SK-N-SH (cell line): ENCODE measurements at regions not wholly inside any gene's neighbourhood (a gene's known extent, or its start where the extent isn't known, plus 50 kb on each side); places are given as distances from the start of the nearest gene placed in this dataset.

Experiments
- CTCF ChIA-PET: fragments of 300-600, 350-600 bp; formaldehyde crosslinking; extraction: SDS; loops from one replicate; lab custom pipeline; 2021; lab: Yijun Ruan, JAX
- POLR2A ChIA-PET: fragments of 350-600 bp; sonication (Branson Sonifier 250); formaldehyde crosslinking; extraction: SDS; loops from one replicate; lab custom pipeline; 2020; ENCODE audit warnings: antibody characterized with exemption, inconsistent platforms; lab: Yijun Ruan, JAX
- DNase-seq: peaks from one replicate; pipeline ENCODE4 v3.0.0; 2012
- H2AFZ ChIP-seq: fragments of 200-600 bp; sonication (generic); 2 replicates; pipeline ENCODE4 v1.8.1; 2016; ENCODE audit warnings: antibody characterized with exemption, mild to moderate bottlenecking, low read depth
- H3F3A ChIP-seq: fragments of 200-600 bp; sonication (generic); replicated peaks from 2 replicates; pipeline ENCODE3; 2016; ENCODE audit warnings: antibody characterized with exemption, mild to moderate bottlenecking; ENCODE audit not compliant: insufficient read depth
- H3K27ac ChIP-seq, 2 experiments: fragments of 200-500 bp in 1 of 2; fragments of 200-600 bp in 1 of 2; sonication (Bioruptor generic) in 1 of 2; sonication (generic), shearing (Covaris generic) in 1 of 2; 2 replicates each; pipeline versions ENCODE4 v1.5.1 to v1.6.1; 2014 to 2016; ENCODE audit warnings: low read depth in 2 of 2, inconsistent platforms in 1 of 2, low read length in 1 of 2, mild to moderate bottlenecking in 1 of 2, mixed read lengths in 1 of 2
- H3K27me3 ChIP-seq: fragments of 200-600 bp; sonication (generic), shearing (Covaris generic); 2 replicates; pipeline ENCODE4 v1.6.1; 2016; ENCODE audit warnings: mixed run types; ENCODE audit not compliant: insufficient read depth
- H3K36me3 ChIP-seq, 2 experiments: fragments of 200-500 bp in 1 of 2; fragments of 200-600 bp in 1 of 2; sonication (Bioruptor generic) in 1 of 2; sonication (generic) in 1 of 2; replicated peaks in 1 of 2; 2 replicates each; pipeline versions ENCODE3 to v1.5.1; 2014 to 2016; ENCODE audit warnings: low read length in 1 of 2, mild to moderate bottlenecking in 1 of 2; ENCODE audit not compliant: insufficient read depth in 2 of 2, control insufficient read depth in 1 of 2
- H3K4me1 ChIP-seq, 2 experiments: fragments of 200-500 bp in 1 of 2; fragments of 200-600 bp in 1 of 2; sonication (Bioruptor generic) in 1 of 2; sonication (generic), shearing (Covaris generic) in 1 of 2; 2 replicates each; pipeline versions ENCODE4 v1.5.1 to v1.6.1; 2014 to 2016; ENCODE audit warnings: low read depth in 1 of 2, low read length in 1 of 2, mixed run types in 1 of 2; ENCODE audit not compliant: insufficient read depth in 2 of 2, control insufficient read depth in 1 of 2
- H3K4me2 ChIP-seq: fragments of 200-600 bp; sonication (generic), shearing (Covaris generic); 2 replicates; pipeline ENCODE4 v1.6.1; 2017; ENCODE audit warnings: mixed run types
- H3K4me3 ChIP-seq, 2 experiments: fragments of 200-500 bp in 1 of 2; fragments of 200-600 bp in 1 of 2; sonication (Bioruptor generic) in 1 of 2; sonication (generic), shearing (Covaris generic) in 1 of 2; 2 replicates each; pipeline versions ENCODE4 v1.5.1 to v1.8.1; 2014 to 2016; ENCODE audit warnings: low read depth in 2 of 2, inconsistent platforms in 1 of 2, low read length in 1 of 2, mild to moderate bottlenecking in 1 of 2, mixed read lengths in 1 of 2, moderate library complexity in 1 of 2
- H3K79me2 ChIP-seq: fragments of 200-600 bp; sonication (generic); 2 replicates; pipeline ENCODE4 v1.8.1; 2017; ENCODE audit warnings: mild to moderate bottlenecking; ENCODE audit not compliant: insufficient read depth
- H3K9ac ChIP-seq: fragments of 200-600 bp; sonication (generic); 2 replicates; pipeline ENCODE4 v1.6.1; 2017; ENCODE audit warnings: mixed run types
- H3K9me2 ChIP-seq: fragments of 200-600 bp; sonication (generic); 2 replicates; pipeline ENCODE4 v1.6.1; 2017; ENCODE audit warnings: mixed run types
- H3K9me3 ChIP-seq: fragments of 200-600 bp; sonication (generic); 2 replicates; pipeline ENCODE4 v1.6.1; 2017; ENCODE audit warnings: mixed run types, mild to moderate bottlenecking, moderate library complexity
- H4K20me1 ChIP-seq: fragments of 200-600 bp; sonication (generic); 2 replicates; pipeline ENCODE4 v1.6.1; 2017; ENCODE audit warnings: mild to moderate bottlenecking, mixed run types; ENCODE audit not compliant: insufficient read depth
- CHD2 ChIP-seq: fragments of 150-350 bp; IDR thresholded peaks from 2 replicates; pipeline ENCODE4 v1.6.1; 2018; ENCODE audit warnings: low read length; ENCODE audit not compliant: partially characterized antibody
- ELF1 ChIP-seq: IDR thresholded peaks from 2 replicates; pipeline ENCODE4 v1.4.0; 2012
- EP300 ChIP-seq, 2 experiments: IDR thresholded peaks; 2 replicates each; pipeline versions ENCODE4 v1.4.0 to v1.6.1; 2012; ENCODE audit warnings: borderline replicate concordance in 1 of 2, low read depth in 1 of 2, low read length in 1 of 2
- EZH2phosphoT487 ChIP-seq: fragments of 200-600 bp; sonication (generic); IDR thresholded peaks from 2 replicates; pipeline ENCODE4 v1.6.1; 2017; ENCODE audit warnings: low read depth, mixed run types, mild to moderate bottlenecking, antibody characterized with exemption, moderate library complexity, borderline replicate concordance
- FOSL2 ChIP-seq: IDR thresholded peaks from 2 replicates; pipeline ENCODE4 v1.4.0; 2012; ENCODE audit warnings: low read depth, mild to moderate bottlenecking, moderate library complexity, borderline replicate concordance
- MEF2A ChIP-seq: IDR thresholded peaks from 2 replicates; pipeline ENCODE4 v1.4.0; 2012; ENCODE audit warnings: low read depth, borderline replicate concordance
- NRF1 ChIP-seq: IDR thresholded peaks from 2 replicates; pipeline ENCODE4 v1.6.1; 2012; ENCODE audit warnings: low read depth, mild to moderate bottlenecking, low read length
- POLR2AphosphoS5 ChIP-seq: IDR thresholded peaks from 2 replicates; pipeline ENCODE4 v1.6.1; 2012; ENCODE audit warnings: low read depth, low read length
- RAD21 ChIP-seq: IDR thresholded peaks from 2 replicates; pipeline ENCODE4 v1.6.1; 2012; ENCODE audit warnings: mild to moderate bottlenecking, low read length
- SIN3A ChIP-seq: IDR thresholded peaks from 2 replicates; pipeline ENCODE4 v1.6.1; 2012; ENCODE audit warnings: low read depth, mild to moderate bottlenecking, low read length, moderate library complexity, borderline replicate concordance
- SMC3 ChIP-seq: IDR thresholded peaks from 2 replicates; pipeline ENCODE4 v1.6.1; 2012; ENCODE audit warnings: low read depth, low read length, improper control_type of control experiment
- TAF1 ChIP-seq: IDR thresholded peaks from 2 replicates; pipeline ENCODE4 v1.6.1; 2012; ENCODE audit warnings: low read depth, mild to moderate bottlenecking, low read length, moderate library complexity, borderline replicate concordance
- TCF12 ChIP-seq: IDR thresholded peaks from 2 replicates; pipeline ENCODE4 v1.4.0; 2012
- TEAD4 ChIP-seq: IDR thresholded peaks from 2 replicates; pipeline ENCODE4 v1.4.0; 2012; ENCODE audit warnings: mild to moderate bottlenecking, borderline replicate concordance; ENCODE audit not compliant: insufficient read depth
- YY1 ChIP-seq: IDR thresholded peaks from 2 replicates; pipeline ENCODE4 v1.4.0; 2012; ENCODE audit warnings: low read depth, mild to moderate bottlenecking
- WGBS: methylation state at CpG from one replicate; pipeline ENCODE4 v1.1.6; 2017; ENCODE audit warnings: low lambda C conversion rate; 5-methylcytosine and 5-hydroxymethylcytosine counted together
- TF ChIP-seq, protein P1 (sequence below): IDR thresholded peaks from 2 replicates; pipeline ENCODE4 v1.4.0; 2012; ENCODE audit warnings: low read depth
- TF ChIP-seq, protein P2 (sequence below): fragments of 150-350 bp; IDR thresholded peaks from 2 replicates; pipeline ENCODE4 v1.6.1; 2017; ENCODE audit warnings: antibody characterized with exemption, low read length, low read depth, borderline replicate concordance
- TF ChIP-seq, protein P3 (sequence below): IDR thresholded peaks from 2 replicates; pipeline ENCODE4; 2012
- TF ChIP-seq, protein P4 (sequence below): fragments of 200-600 bp; sonication (generic); IDR thresholded peaks from 2 replicates; pipeline ENCODE4 v1.6.1; 2017; ENCODE audit warnings: antibody characterized with exemption, mild to moderate bottlenecking, moderate library complexity

DNA sequence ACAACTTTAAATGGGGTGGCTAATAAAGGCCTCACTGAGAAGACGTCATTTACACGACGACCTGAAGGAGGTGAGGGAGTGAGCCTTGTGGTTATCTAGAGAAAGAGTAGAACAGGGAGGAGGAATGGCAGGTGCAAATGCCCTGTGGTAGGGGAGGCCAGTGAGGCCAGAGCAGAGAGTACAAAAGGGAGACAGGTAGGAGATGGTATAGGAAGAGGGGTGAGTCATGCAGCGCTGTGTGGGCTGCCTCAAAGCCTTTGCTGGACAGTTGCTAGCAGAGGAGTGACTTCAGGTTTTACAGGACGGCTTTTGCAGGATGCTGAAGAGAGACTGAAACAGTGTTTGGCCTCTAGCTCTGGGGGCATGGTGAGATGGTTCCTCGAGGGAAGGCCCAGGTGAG, 116.0 kb downstream of the IER5 start:
- ChIA-PET CTCF (interaction anchor here (3.4 to 6.1 kb wide), 2 partner anchors 16 to 220 kb away, joined by 13 to 38 read pairs; no protein-coding TSS in a partner anchor), POLR2A (no interaction called here)
- no peaks in the 10 kb centered on the region for H3F3A ChIP-seq
- H3K9me2 ChIP-seq = no peaks in the 10 kb centered on the region
- no peak overlapping the region for H2AFZ ChIP-seq
- no peaks in the 10 kb centered on the region for H4K20me1 ChIP-seq
- H3K79me2 ChIP-seq = no peaks in the 10 kb centered on the region
- no peak overlapping the region for H3K4me2 ChIP-seq
- H3K9ac ChIP-seq = no peak overlapping the region
- no peak for DNase-seq
- no peak overlapping the region for H3K4me3 ChIP-seq
- no peaks in the 10 kb centered on the region for H3K4me1 ChIP-seq
- WGBS = 45% methylated on average over 6 of the region's 6 CpGs
- H3K27ac ChIP-seq = no peak overlapping the region
- H3K36me3 ChIP-seq = no peaks in the 10 kb centered on the region
- TF ChIP-seq MEF2A = no peak
- TF ChIP-seq EP300 (IDR thresholded peaks at IDR 0.05; ENCODE audit: borderline replicate concordance in 1 of 2, low read depth in 1 of 2, low read length in 1 of 2) = no peak
- no peak for TF ChIP-seq SMC3
- no peak for TF ChIP-seq TCF12
- no peak for TF ChIP-seq RAD21
- TF ChIP-seq, protein P1, sequence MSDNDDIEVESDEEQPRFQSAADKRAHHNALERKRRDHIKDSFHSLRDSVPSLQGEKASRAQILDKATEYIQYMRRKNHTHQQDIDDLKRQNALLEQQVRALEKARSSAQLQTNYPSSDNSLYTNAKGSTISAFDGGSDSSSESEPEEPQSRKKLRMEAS = no peak
- no peaks in the 10 kb centered on the region for H3K9me3 ChIP-seq
- H3K27me3 ChIP-seq = peaks cover 17% of the 10 kb centered on the region; the same call in 1 of the 2 replicates

DNA sequence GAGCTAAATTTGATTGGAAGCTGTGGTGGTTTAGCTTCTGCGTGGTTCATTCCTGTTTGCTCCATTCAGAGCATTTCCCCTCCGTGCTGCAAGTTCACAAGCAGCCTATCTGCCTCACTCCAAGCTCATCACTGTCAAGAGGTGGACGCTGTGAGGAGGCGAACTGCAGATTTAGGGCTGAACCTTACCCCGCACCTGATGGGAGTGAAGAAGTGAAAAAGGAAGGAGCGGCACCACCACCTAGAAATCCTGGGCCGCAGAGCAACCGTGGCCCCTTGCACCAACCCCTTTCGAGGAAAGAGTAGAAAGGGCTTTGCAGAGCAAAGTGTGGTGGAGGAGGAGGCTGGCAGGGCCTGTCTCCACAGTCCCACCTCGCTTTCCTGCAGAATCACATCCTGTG, 117.4 kb downstream of the IER5 start:
- Histone ChIP-seq H3K36me3 (no peaks in the 10 kb centered on the region), H4K20me1 (no peaks in the 10 kb centered on the region), H3K9me3 (no peaks in the 10 kb centered on the region), H3K9ac (no peak overlapping the region), H3K27me3 (peaks cover 17% of the 10 kb centered on the region; the same call in 1 of the 2 replicates), H3K4me1 (no peaks in the 10 kb centered on the region), H3F3A (no peaks in the 10 kb centered on the region), H2AFZ (no peak overlapping the region), H3K79me2 (no peaks in the 10 kb centered on the region), H3K9me2 (no peaks in the 10 kb centered on the region), H3K4me2 (no peak overlapping the region), H3K27ac (no peak overlapping the region), H3K4me3 (no peak overlapping the region)
- WGBS = 59% methylated on average over 10 of the region's 10 CpGs
- ChIA-PET CTCF (interaction anchor here (6.1 kb wide), 1 partner anchor 17 kb away, joined by 38 read pairs; no protein-coding TSS in a partner anchor), POLR2A (no interaction called here)
- DNase-seq = no peak
- TF ChIP-seq, protein P2, sequence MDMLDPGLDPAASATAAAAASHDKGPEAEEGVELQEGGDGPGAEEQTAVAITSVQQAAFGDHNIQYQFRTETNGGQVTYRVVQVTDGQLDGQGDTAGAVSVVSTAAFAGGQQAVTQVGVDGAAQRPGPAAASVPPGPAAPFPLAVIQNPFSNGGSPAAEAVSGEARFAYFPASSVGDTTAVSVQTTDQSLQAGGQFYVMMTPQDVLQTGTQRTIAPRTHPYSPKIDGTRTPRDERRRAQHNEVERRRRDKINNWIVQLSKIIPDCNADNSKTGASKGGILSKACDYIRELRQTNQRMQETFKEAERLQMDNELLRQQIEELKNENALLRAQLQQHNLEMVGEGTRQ = no peak
- TF ChIP-seq SIN3A = no peak
- no peak for TF ChIP-seq EZH2phosphoT487
- TF ChIP-seq SMC3 = no peak
- no peak for TF ChIP-seq MEF2A
- TF ChIP-seq, protein P3, sequence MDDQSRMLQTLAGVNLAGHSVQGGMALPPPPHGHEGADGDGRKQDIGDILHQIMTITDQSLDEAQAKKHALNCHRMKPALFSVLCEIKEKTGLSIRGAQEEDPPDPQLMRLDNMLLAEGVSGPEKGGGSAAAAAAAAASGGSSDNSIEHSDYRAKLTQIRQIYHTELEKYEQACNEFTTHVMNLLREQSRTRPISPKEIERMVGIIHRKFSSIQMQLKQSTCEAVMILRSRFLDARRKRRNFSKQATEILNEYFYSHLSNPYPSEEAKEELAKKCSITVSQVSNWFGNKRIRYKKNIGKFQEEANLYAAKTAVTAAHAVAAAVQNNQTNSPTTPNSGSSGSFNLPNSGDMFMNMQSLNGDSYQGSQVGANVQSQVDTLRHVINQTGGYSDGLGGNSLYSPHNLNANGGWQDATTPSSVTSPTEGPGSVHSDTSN = no peak
- no peak for TF ChIP-seq TEAD4
- TF ChIP-seq TAF1 = no peak
- TF ChIP-seq NRF1 = no peak
- TF ChIP-seq, protein P1 = no peak
- TF ChIP-seq TCF12 = no peak
- TF ChIP-seq, protein P4, sequence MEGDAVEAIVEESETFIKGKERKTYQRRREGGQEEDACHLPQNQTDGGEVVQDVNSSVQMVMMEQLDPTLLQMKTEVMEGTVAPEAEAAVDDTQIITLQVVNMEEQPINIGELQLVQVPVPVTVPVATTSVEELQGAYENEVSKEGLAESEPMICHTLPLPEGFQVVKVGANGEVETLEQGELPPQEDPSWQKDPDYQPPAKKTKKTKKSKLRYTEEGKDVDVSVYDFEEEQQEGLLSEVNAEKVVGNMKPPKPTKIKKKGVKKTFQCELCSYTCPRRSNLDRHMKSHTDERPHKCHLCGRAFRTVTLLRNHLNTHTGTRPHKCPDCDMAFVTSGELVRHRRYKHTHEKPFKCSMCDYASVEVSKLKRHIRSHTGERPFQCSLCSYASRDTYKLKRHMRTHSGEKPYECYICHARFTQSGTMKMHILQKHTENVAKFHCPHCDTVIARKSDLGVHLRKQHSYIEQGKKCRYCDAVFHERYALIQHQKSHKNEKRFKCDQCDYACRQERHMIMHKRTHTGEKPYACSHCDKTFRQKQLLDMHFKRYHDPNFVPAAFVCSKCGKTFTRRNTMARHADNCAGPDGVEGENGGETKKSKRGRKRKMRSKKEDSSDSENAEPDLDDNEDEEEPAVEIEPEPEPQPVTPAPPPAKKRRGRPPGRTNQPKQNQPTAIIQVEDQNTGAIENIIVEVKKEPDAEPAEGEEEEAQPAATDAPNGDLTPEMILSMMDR = no peak
- no peak for TF ChIP-seq ELF1
- TF ChIP-seq FOSL2 = no peak
- no peak for TF ChIP-seq YY1
- no peak for TF ChIP-seq POLR2AphosphoS5
- TF ChIP-seq CHD2 = no peak
